ENCODE measurements at regions not wholly inside any gene's neighbourhood (a gene's known extent, or its start where the extent isn't known, plus 50 kb on each side); places are given as distances from the start of the nearest gene placed in this dataset.

- Histone ChIP-seq H3K27ac (ENCODE audit: extremely low read depth, low read depth, low read length) (no peak overlapping the region), H3K36me3 (ENCODE audit: control insufficient read depth in 2 of 2, insufficient read depth in 1 of 2, low read length in 2 of 2) (no peaks in the 10 kb centered on the region), H3K4me1 (ENCODE audit: control insufficient read depth, insufficient read depth, low read length) (no peaks in the 10 kb centered on the region), H3K4me3 (ENCODE audit: low read depth, low read length) (no peak overlapping the region), H3K9me3 (ENCODE audit: control insufficient read depth, insufficient read depth, low read depth, low read length) (no peaks in the 10 kb centered on the region)
- ChIA-PET POLR2A (no interaction called here), CTCF (no interaction called here)
- TF ChIP-seq KLF16 (tag by site-specific recombination; IDR thresholded peaks at IDR 0.05) = no peak
Observed at GRCh38 chr4:152103181-152103901, 342.5 kb upstream of the GATB start.

- Histone ChIP-seq H3K4me1 (ENCODE audit: control insufficient read depth, insufficient read depth, low read length) (no peaks in the 10 kb centered on the region), H3K27ac (ENCODE audit: extremely low read depth, low read depth, low read length) (no peak overlapping the region), H3K36me3 (ENCODE audit: control insufficient read depth in 2 of 2, insufficient read depth in 1 of 2, low read length in 2 of 2) (no peaks in the 10 kb centered on the region), H3K9me3 (ENCODE audit: control insufficient read depth, insufficient read depth, low read depth, low read length) (no peaks in the 10 kb centered on the region), H3K4me3 (ENCODE audit: low read depth, low read length) (no peak overlapping the region)
- ChIA-PET POLR2A (no interaction called here), CTCF (no interaction called here)
- TF ChIP-seq ZFHX2 (tag by site-specific recombination; conservative IDR thresholded peaks at IDR 0.05) (no peak), ZNF155 (tag by site-specific recombination; IDR thresholded peaks at IDR 0.05) (no peak), ZNF354C (tag by site-specific recombination; IDR thresholded peaks at IDR 0.05; ENCODE audit: borderline replicate concordance, low read depth) (no peak), ZNF292 (tag by site-specific recombination; IDR thresholded peaks at IDR 0.05; ENCODE audit: borderline replicate concordance, low read depth) (no peak), ZNF623 (tag by site-specific recombination; IDR thresholded peaks at IDR 0.05) (no peak), ZNF48 (tag by site-specific recombination; IDR thresholded peaks at IDR 0.05) (no peak)
Observed at GRCh38 chr4:152102436-152103000, 341.7 kb upstream of the GATB start.

- Histone ChIP-seq H3K4me1 (ENCODE audit: control insufficient read depth, insufficient read depth, low read length) (no peaks in the 10 kb centered on the region), H3K9me3 (ENCODE audit: control insufficient read depth, insufficient read depth, low read depth, low read length) (no peaks in the 10 kb centered on the region), H3K27ac (ENCODE audit: extremely low read depth, low read depth, low read length) (no peak overlapping the region), H3K4me3 (ENCODE audit: low read depth, low read length) (no peak overlapping the region), H3K36me3 (ENCODE audit: control insufficient read depth in 2 of 2, insufficient read depth in 1 of 2, low read length in 2 of 2) (no peaks in the 10 kb centered on the region)
- ChIA-PET CTCF (no interaction called here), POLR2A (no interaction called here)
- TF ChIP-seq ZBTB44 (tag by site-specific recombination; IDR thresholded peaks at IDR 0.05) (no peak), ZNF785 (tag by site-specific recombination; IDR thresholded peaks at IDR 0.05) (no peak), ZNF76 (tag by site-specific recombination; IDR thresholded peaks at IDR 0.05; ENCODE audit: borderline replicate concordance, low read depth) (no peak), ZNF223 (tag by site-specific recombination; IDR thresholded peaks at IDR 0.05) (no peak), ZNF302 (tag by site-specific recombination; IDR thresholded peaks at IDR 0.05; ENCODE audit: low read depth) (no peak), ZNF707 (tag by site-specific recombination; IDR thresholded peaks at IDR 0.05) (no peak), ZNF843 (tag by site-specific recombination; IDR thresholded peaks at IDR 0.05) (no peak), ZNF114 (tag by site-specific recombination; IDR thresholded peaks at IDR 0.05) (no peak), ZNF610 (tag by site-specific recombination; IDR thresholded peaks at IDR 0.05; ENCODE audit: borderline replicate concordance) (no peak), FEZF1 (tag by site-specific recombination; IDR thresholded peaks at IDR 0.05) (no peak), SCRT1 (tag by site-specific recombination; IDR thresholded peaks at IDR 0.05; ENCODE audit: borderline replicate concordance) (no peak), ZNF580 (tag by site-specific recombination; IDR thresholded peaks at IDR 0.05) (no peak), ZBTB21 (tag by site-specific recombination; IDR thresholded peaks at IDR 0.05) (no peak), ZNF433 (tag by site-specific recombination; IDR thresholded peaks at IDR 0.05; ENCODE audit: low read depth) (no peak), ZNF664 (tag by site-specific recombination; IDR thresholded peaks at IDR 0.05) (no peak)
Observed at GRCh38 chr4:152101556-152102435, 341.0 kb upstream of the GATB start.
